DMS153 (cell line): ENCODE measurements at regions not wholly inside any gene's neighbourhood (a gene's known extent, or its start where the extent isn't known, plus 50 kb on each side); places are given as distances from the start of the nearest gene placed in this dataset.
A peak's percentile ranks its signal among the peaks of the same experiment; 100 is the strongest.
"Not testable (repeated sequence)": the region's sequence is repeated elsewhere in the genome, so short reads cannot be mapped to it uniquely, and the experiment has no call there.

Experiments used
- DNase-seq: peaks from one replicate; lab custom pipeline; 2025; lab: John Stamatoyannopoulos, UW

- no peak for DNase-seq
These were observed 50.6 kb upstream of the NEMP2 start for GRCh38 chr2:190584980-190585661.

GRCh38 chr2:190587106-190587505 is 52.6 kb upstream of the NEMP2 start:
- peak; percentile 29 for DNase-seq

- DNase-seq = no peak
These were observed 54.5 kb upstream of the NEMP2 start for GRCh38 chr2:190589008-190589407.

- no peak for DNase-seq
These were observed 56.9 kb upstream of the NEMP2 start for GRCh38 chr2:190591437-190591836.

GRCh38 chr2:190592831-190593230 is 56.1 kb upstream of the NAB1 start:
- no peak for DNase-seq

GRCh38 chr2:190595879-190596278 is 53.0 kb upstream of the NAB1 start:
- not testable (repeated sequence) for DNase-seq

GRCh38 chr2:190596993-190597392 is 51.9 kb upstream of the NAB1 start:
- no peak for DNase-seq

GRCh38 chr2:190598621-190599020 is 50.3 kb upstream of the NAB1 start:
- DNase-seq = no peak

- no peak for DNase-seq
These were observed 49.8 kb upstream of the NAB1 start for GRCh38 chr2:190599073-190599472.
